DMS 273 (cell line): ENCODE measurements at regions not wholly inside any gene's neighbourhood (a gene's known extent, or its start where the extent isn't known, plus 50 kb on each side); places are given as distances from the start of the nearest gene placed in this dataset.
A peak's percentile ranks its signal among the peaks of the same experiment; 100 is the strongest.

Experiments
- DNase-seq: peaks from one replicate; lab custom pipeline; 2025; ENCODE audit not compliant: unreplicated experiment; lab: John Stamatoyannopoulos, UW

DNA sequence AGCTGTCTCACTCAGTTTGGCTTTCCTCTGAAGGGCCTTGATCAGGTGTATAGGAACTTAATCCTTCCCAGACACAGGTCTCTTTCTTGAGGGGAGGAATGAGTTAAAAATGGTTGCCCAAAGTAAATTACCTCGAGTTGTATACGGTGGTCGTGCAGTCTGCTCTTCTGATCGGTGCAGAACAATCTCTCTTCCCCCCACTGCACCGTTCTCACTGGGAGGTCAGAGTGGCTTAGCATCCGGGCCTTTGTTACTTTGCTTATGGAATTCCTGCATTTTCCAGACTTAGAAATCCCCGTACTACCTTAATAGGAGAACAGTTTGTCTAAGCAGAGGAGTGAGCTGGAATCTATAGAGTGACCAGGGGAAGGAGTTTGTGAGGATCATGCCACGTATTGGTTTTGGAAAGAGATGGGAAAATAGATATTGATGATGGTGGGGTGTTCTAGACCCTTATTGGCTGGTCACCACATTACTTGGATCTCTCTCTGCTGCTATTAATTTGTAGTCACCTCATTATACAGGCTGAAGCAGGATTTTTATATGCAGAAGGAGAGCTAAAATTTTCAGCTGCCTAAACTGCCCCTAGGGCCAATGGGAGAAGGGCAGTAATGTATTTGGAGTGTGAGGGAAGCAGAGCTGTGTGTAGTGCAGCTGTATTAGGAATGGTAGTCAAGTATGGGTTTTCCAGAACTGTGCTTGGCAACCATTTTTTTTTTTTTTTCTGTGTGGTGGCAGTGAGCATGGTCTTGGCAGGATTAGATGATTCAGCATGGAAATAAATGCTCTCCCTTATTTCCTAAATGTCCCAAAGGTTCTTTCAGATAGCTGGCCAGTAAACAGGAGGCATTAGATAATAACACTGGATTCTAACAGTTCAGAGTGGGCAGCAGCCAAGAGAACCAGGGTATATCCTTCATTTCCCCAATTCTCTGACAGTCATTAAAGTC, 81.5 kb downstream of the NDUFS5 start:
- DNase-seq: peak; percentile 96

DNA sequence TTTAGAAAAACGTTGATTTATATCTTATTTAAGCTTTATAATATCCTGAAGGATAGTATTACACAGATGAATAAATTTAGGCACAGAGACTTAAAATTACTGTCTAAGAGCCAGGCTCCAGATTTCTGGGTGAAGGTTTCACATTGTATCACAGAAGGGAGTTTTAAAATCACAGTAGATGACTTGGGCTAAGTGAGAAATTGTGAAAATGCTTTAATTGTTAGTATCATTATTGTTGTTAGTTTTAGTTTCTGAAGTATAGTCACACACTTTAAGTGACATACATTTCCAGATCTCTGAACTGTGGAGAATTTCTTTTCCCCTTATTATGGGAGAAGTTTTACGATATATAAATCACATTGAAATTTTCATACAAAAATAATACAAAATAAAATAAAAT, 83.5 kb downstream of the NDUFS5 start:
- no peak for DNase-seq

DNA sequence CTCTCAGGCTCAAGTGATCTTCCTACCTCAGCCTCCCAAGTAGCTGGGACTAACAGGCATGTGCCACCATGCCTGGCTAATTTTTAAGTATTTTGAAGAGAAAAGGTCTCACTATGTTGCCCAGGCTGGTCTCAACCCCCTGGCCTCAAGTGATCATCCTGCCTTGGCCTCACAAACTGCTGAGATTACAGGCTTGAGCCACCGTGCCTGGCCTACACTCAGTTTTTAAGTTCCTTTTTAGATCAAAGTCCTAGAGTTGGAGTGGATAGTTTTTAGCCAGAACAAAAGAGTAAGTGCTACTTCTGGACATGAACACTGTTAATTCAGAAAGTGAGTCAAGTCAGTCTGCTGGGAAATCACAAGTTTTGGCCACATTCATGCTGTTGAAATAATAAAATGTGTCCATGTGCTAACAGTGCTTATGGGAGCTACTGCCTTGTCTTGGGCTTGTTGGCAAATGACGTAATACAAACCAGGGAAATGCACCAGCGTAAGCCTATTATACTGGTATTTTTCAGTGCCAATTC, 84.2 kb downstream of the NDUFS5 start:
- no peak for DNase-seq

DNA sequence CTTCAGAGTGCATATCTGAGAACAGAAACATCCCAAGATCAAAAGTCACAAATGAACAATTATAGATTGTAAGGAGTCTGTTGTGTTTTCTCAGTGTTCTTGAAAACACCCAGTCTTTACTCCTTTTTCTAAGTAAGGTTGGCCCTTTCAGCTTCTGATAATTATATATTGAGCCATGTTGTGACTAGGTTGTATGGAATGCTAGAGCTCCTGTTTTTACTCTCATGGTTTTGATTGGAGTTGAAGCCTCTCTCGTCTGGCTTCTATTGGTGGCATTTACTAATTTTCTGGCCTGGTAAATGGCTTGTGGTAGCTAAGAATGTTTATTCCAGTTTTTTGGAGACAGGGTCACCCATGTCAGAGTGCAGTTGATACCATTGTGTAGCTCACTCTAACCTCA, 84.7 kb downstream of the NDUFS5 start:
- DNase-seq: no peak

DNA sequence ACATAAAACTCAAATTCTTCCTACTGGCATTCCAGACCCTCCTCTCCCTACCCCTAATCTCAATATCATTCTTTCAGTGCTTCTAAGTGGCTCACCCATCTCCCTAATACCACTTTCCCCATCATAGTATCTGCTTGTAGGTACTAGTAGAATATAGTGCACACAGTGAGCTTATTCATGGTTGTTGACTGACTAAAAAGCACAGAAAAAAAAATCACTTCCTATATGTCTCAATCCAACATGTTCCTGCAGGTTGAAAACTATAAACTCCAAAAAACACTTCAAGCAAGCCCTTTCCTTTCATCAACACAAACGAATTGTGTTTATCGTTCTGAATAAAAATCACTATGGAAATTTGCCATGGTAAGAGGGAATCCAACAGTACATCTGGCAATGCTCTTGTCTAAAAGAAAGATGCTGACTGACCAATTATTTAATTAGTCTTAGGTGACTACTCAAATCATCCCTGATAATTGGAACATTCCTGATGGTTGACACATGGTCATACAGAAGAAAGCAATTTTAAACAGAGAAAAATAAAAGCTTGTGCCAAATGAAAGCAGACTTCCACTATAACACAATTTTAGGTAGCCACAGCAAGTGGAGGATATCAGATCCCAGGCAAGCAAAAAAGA, 87.1 kb downstream of the NDUFS5 start:
- DNase-seq: no peak

DNA sequence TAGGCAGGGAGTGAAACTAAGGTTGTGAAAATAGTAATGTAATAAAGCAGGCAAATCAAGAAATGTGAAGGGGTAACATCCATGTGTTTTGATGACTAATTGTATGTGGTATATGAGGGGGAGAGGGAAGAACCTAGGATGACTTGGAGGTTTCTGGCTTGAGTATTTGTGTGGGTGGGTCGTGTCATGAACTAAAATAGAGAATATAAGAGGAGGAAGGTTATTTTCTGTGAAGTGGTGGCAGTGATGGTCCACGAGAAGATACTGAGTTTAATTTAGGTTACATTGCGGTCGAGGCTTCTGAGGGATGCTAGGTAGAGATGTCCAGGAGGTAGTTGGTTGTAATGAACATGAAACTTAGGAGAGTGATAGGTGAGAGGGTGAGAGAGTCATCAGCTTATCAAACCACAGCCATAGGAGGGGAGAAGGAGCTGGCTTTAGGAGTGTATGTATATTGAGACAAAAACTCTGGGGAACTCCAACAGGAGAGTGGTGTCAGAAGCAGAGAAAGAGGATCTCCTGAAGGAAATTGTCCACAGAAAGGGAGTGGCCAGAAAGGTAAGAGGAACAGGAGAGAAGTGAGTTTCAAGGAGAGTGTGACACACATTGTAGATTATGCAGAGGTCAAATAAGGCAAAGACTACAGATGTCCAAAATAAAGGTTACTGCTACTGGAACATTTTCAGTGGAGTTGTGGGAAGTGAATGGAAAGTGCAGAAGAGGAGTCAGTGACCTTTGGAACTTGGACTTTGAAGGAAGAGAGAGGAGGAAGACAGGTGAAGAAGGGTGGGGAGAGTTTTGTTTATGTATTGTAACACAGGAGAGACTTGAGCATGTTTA, 89.0 kb upstream of the MACF1 start:
- DNase-seq: no peak

DNA sequence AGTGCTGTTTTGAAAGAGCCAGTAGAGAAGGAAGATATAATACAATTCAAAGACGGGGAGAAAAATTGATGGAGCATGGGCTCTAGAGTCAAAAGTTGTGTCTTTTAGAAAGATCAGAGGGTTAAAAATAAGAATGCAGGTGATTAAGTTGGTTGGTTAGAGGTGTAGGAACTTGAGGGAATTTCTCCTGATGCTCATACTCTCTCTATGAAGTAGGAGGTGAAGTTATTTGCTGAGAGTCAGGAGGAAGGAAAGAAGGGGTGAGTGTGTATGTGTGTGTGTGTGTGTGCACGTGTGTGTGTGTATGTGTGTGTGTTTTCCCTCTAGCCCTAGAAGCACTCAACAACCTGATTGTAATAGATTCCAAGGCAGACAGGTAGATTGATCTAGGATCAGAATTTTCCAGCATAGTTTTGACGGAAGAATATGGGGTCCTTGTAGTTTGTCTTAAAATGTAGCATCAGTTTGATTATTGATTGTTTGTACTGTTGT, 88.3 kb upstream of the MACF1 start:
- DNase-seq: no peak

DNA sequence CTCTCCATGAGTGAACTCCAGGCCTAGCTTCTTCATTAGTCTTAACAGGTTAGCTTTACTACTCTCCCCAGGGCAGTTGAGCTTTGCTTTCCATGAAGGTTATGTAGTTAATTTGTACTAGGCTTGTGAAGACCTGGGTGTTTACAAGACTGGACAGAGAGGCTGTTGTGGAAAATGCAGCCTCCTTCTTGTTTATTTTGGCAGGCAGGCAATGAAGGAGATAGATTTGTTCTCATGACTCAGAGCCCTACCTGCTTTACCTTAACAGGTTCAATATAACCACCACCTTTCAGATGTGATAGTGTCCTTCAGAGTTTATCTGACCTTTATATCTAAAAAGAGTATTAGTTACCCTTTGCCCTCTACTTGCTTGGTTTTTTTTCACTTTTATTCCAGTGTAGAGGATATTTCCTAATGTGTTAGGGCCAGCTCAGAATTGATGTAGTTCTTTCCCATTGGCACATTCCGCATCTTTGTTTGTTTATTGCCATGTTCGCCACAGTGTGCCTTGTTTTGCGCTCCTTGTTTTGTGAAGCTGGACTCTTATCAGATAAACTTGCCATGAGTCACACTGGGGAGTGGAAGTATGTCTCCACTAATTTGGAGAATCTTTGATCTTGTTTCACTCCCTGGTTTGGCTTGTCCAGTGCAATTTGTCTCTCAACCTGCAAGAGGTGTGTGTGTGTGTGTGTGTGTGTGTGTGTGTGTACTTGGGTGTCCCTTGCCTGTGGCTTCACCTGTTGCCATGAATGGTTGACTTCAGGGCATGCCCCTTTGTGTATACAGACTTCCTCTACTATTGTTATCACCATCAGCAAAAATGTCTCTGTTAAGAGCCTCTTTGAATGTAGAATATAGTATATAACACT, 87.4 kb upstream of the MACF1 start:
- DNase-seq: no peak

DNA sequence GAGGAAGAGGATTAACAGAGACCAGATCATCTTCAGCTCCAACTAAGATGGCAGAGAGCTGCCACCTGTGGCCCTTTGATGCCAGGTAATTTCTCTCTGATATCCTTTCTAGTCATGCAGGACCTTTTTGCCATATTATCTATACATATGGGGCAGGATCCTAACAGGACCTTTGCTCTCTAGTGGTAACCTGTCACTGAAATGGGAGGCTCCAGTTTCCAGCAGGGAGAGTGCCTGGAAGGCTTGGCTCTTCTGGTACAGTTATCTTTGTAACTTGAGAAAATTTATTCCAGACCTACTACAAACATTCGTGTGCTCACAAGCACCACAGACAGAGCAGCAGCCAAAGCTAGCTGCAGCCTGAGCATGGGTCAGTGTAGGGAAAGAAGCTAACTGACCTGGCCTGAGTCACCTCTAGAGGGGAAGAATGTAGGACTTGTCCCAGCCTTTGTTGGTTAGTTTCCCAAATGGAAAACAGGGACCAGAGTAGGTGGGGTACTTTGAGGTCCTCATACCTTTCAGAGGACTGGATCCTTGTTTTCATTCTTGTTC, 86.5 kb upstream of the MACF1 start:
- no peak for DNase-seq

DNA sequence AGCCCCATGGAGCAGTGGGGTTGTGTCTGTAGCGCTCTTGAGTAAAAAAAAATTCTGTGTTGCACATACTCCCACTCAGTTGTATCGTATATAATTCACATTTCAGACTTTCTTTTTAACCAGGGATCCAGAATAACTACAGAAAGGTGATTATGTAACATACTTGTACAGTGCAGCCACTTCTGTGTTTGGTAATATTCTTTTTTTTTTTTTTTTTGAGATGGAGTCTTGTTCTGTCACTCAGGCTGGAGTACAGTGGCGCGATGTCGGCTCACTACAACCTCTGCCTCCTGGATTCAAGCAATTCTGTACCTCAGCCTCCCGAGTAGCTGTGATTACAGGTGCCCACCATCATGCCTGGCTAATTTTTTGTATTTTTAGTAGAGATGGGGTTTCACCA, 82.4 kb upstream of the MACF1 start:
- DNase-seq: no peak

DNA sequence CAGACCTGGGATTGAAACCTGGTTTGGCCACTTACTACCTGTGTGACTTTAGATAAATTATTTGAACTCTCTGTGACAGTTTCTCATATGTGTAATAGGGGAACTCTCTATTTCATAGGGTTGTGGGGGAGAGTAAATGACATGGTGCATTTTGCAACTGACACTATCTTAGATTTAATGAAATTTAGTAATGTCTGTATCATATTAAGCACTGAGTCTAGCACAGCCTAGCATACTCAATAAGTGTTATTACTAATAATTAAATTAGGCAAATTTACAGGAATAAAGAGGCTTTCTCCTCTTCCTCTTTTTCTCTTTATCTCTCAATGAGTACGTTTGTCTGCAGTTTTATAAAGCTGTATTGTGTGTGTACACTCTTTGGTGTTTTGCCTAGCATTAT, 80.2 kb upstream of the MACF1 start:
- DNase-seq: no peak

DNA sequence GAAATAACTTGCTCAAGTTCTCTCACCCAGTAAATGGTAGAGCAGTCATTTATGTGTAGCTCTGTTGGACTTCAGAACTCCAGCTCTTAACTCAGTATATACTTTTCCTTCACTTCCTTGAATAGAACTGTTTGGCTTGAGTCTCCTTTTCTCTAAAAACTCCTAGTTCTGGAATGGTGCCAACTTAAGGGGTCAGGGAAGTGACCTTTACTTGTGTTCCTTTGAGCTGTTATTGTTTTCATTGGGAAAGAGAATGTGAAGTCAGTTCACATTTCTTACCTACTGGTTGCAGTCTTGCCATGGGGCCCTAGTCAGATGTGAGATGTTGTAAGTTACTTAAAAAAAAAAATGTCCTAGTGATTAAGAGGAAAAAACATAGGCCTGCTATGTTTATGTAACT, 77.0 kb upstream of the MACF1 start:
- DNase-seq: no peak

DNA sequence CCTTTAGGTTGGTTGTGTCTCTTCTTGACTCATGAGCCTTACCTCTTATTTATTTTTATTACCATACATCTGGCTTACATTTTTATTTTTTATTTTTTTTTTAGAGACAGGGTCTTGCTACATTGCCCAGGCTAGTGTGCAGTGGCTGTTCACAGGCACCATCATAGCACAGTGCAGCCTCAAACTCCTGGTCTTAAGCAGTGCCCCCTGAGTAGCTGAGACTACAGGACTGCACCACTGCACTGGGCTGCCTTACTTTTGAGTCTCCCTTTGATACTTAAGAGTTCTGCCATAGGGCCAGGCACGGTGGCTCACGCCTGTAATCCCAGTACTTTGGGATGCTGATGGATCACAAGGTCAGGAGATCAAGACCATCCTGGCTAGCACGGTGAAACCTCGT, 76.4 kb upstream of the MACF1 start:
- no peak for DNase-seq

DNA sequence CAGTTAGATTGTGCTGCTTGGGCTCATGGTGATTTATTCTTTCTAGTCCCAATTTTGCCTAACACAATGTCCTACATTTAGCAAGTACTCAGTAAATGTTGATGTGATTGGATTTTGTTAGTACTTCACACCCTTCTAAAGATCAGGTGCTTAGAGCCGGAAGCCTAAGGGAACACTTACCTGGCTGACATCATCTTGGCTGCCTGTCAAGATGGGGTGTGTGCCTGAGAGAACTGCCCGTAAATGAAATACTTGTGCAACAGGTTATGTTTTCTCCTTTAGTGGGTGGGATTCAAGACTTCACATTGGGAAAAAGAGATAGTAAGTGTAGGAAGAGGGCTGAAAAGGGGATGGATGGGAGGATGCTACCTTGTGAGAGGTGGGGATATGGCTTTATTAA, 75.5 kb upstream of the MACF1 start:
- DNase-seq: no peak

DNA sequence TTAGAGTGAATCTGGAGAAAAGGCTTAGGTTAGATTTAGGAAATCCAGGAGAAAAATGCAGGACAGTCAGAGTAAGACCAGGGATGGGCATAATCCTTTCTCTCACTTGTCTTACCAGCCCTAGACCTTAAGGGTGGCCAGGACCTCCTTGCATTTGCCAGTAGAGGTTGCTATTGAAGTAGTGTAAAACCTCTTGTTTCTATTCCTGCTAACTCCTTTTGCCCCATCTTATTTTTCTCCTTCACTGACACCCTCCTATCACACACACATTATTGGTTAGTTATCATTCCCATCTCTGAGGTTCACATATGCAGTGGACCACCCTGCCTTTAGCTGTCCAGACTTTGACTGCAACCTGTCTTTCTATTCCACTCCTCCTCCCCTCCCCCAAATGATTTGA, 75.0 kb upstream of the MACF1 start:
- peak; percentile 97 for DNase-seq

DNA sequence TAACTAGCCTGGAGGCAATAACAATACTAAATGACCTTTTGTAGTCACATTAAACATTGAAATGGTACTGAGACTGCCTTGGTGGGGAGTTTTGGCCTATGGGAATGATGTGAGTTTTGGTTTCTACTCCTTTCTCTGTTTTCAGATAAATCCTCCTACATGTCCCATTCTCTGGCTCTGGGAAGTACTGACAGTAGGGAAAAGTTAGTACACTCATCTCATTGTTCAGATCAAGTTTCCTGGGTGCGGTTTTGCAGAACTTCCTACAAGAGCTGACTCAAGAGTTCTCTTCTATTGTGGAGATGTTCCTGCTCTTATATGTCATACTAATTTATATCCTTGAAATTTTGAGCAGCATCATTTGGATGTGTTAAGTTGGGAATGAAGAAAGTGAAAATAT, 74.2 kb upstream of the MACF1 start:
- no peak for DNase-seq

DNA sequence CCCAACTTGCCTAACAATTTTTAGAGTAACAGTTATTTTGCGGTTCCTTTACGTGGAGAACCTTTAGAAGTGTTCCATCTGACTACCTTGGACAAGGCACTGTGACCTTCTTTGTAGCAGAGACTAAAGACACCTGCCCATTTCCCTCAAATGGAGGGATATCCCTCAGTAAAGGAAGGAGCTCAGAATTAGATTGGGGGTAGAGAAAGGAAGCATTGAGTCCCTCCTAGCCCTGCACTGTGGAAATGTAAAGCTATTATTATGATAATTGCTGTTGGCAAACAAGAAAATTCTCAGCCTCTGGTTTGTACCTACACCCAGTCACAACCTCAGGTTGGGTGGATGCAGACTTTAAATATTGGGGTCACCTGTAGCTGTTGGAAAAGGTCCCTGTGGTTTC, 72.6 kb upstream of the MACF1 start:
- DNase-seq: no peak

DNA sequence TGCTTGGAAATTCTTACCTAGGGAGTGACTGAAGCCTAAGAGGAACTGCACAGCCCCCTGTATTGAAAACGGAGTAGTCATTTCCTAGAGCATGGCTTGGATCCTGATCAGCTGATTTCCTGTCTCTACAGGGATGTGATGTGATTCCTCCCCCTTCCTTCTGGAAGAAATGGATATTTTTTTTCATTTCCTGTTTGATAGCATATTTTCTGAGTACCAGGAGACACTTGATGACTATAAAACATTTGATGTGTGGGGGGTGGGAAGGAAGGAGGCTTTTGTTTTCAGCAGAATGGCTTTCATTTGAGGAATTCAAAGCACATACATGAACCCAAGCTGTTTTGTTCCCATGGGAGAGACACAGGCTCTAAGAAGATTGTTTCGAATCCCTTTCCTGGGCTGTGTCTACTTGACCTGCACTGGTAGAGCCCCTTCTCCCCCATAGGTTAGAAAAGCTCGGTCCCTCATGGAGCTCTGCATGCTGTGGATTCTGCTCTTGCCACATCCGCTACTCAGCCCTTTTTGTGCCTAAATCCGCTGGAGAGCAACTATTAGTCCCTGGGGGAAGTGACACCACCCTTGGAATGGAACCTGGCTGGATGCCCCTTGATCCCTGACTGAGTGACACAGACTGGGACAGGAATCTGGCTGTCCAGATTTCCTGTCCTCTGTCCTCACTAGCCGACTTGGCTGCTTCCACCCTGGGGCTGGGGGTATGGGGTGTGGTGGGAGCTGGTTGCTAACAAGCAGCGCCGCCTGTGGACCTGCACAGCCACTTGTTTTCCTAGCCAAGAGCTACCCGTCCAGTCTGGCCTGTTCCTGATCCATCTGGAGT, 71.8 kb upstream of the MACF1 start:
- DNase-seq: peak; percentile 99

DNA sequence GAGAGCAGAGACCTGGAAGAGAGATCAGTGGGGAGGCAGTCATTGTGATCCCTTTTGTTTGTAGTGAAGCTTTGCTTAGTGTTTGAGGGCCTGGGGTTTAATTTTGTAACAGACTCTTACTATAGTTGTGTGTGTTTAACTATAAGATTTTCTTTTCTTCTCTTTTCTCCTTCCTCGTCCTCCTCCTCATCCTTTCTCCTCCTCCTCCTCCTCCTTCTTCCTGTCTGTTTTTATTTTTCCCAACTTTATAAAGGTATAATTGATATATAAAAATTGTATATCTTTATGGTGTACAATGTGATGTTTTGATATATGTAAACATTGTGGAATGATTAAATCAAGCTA, 71.2 kb upstream of the MACF1 start:
- no peak for DNase-seq
